Endodermal cell (in vitro differentiated cells): ENCODE measurements at regions not wholly inside any gene's neighbourhood (a gene's known extent, or its start where the extent isn't known, plus 50 kb on each side); places are given as distances from the start of the nearest gene placed in this dataset.

Experiments used
- DNase-seq: peaks from one replicate; pipeline ENCODE4 v3.0.0-alpha.2; 2017
- H3K27ac ChIP-seq: 2 replicates; pipeline ENCODE4 v1.5.1; 2013; ENCODE audit warnings: mild to moderate bottlenecking, low read depth, low read length, moderate library complexity
- H3K27me3 ChIP-seq: 2 replicates; pipeline ENCODE4 v1.6.1; 2013; ENCODE audit warnings: mild to moderate bottlenecking, low read length, moderate library complexity; ENCODE audit not compliant: insufficient read depth, control insufficient read depth, poor library complexity, severe bottlenecking
- H3K36me3 ChIP-seq: 2 replicates; pipeline ENCODE4 v1.7.0; 2013; ENCODE audit warnings: mild to moderate bottlenecking, low read length, moderate library complexity; ENCODE audit not compliant: control insufficient read depth, insufficient read depth
- H3K4me1 ChIP-seq: one replicate; pipeline ENCODE4 v1.7.0; 2013; ENCODE audit warnings: low read length; ENCODE audit not compliant: control insufficient read depth, insufficient read depth
- H3K4me3 ChIP-seq: 2 replicates; pipeline ENCODE4 v1.5.1; 2013; ENCODE audit warnings: mild to moderate bottlenecking, low read length, moderate library complexity
- H3K9ac ChIP-seq: 2 replicates; pipeline ENCODE4 v1.6.1; 2013; ENCODE audit warnings: mild to moderate bottlenecking, low read length, moderate library complexity; ENCODE audit not compliant: poor library complexity, severe bottlenecking; ENCODE audit errors: extremely low read depth
- H3K9me3 ChIP-seq: 2 replicates; pipeline ENCODE4 v1.6.1; 2013; ENCODE audit warnings: mild to moderate bottlenecking, low read length, moderate library complexity; ENCODE audit not compliant: control insufficient read depth
- H3K27ac Mint-ChIP-seq: 2 replicates; pipeline ENCODE4 v1.8.0; 2020; ENCODE audit warnings: mixed read lengths
- H3K27me3 Mint-ChIP-seq: 2 replicates; pipeline ENCODE4 v1.8.0; 2021; ENCODE audit warnings: mild to moderate bottlenecking, mixed read lengths; ENCODE audit not compliant: insufficient read depth
- H3K36me3 Mint-ChIP-seq: 2 replicates; pipeline ENCODE4 v1.8.0; 2020; ENCODE audit warnings: low read depth, mixed read lengths
- H3K4me1 Mint-ChIP-seq: 2 replicates; pipeline ENCODE4 v1.8.0; 2020; ENCODE audit warnings: mixed read lengths
- H3K4me3 Mint-ChIP-seq: 2 replicates; pipeline ENCODE4 v1.8.0; 2020; ENCODE audit warnings: mild to moderate bottlenecking, moderate library complexity, mixed read lengths
- H3K9me3 Mint-ChIP-seq: 2 replicates; pipeline ENCODE4 v1.8.0; 2020; ENCODE audit warnings: mild to moderate bottlenecking, mixed read lengths
- CTCF ChIP-seq: fragments of 200-600 bp; sonication (generic); conservative IDR thresholded peaks from 2 replicates; pipeline ENCODE4 v1.5.0; 2021; ENCODE audit warnings: antibody characterized with exemption, mild to moderate bottlenecking
- WGBS, 2 experiments: methylation state at CpG; one replicate each; pipeline versions ENCODE4 v1.1.5 to v1.1.7; 2013; ENCODE audit warnings: missing lambda C conversion rate in 2 of 2, mixed read lengths in 1 of 2; ENCODE audit not compliant: insufficient coverage in 1 of 2, insufficient read length in 1 of 2; 5-methylcytosine and 5-hydroxymethylcytosine counted together

- Histone ChIP-seq H3K4me1 (no peaks in the 10 kb centered on the region), H3K27me3 (no peaks in the 10 kb centered on the region), H3K27ac (no peak overlapping the region), H3K36me3 (no peaks in the 10 kb centered on the region), H3K4me3 (no peak overlapping the region), H3K9me3 (peaks cover 3% of the 10 kb centered on the region), H3K9ac (no peak overlapping the region)
- DNase-seq = no peak
- peaks cover 7% of the 10 kb centered on the region for H3K9me3 Mint-ChIP-seq
- no peaks in the 10 kb centered on the region for H3K4me1 Mint-ChIP-seq
- no peak overlapping the region for H3K27ac Mint-ChIP-seq
- no peak overlapping the region for H3K4me3 Mint-ChIP-seq
- no peaks in the 10 kb centered on the region for H3K36me3 Mint-ChIP-seq
- no peaks in the 10 kb centered on the region for H3K27me3 Mint-ChIP-seq
- no CpG with 5 or more reads among the region's 1 CpG for WGBS, 2 experiments
- no peak for TF ChIP-seq CTCF
Measured at GRCh38 chr2:144026753-144027152, 493.2 kb downstream of the ZEB2 start.

- Mint-ChIP-seq H3K36me3 (no peaks in the 10 kb centered on the region), H3K27me3 (no peaks in the 10 kb centered on the region), H3K4me3 (no peak overlapping the region), H3K27ac (no peak overlapping the region), H3K4me1 (peaks cover 5% of the 10 kb centered on the region), H3K9me3 (peaks cover 11% of the 10 kb centered on the region)
- H3K4me1 ChIP-seq = no peaks in the 10 kb centered on the region
- no peaks in the 10 kb centered on the region for H3K36me3 ChIP-seq
- TF ChIP-seq CTCF = no peak
- no peak overlapping the region for H3K27ac ChIP-seq
- H3K9me3 ChIP-seq = peaks cover 7% of the 10 kb centered on the region
- DNase-seq = no peak
- H3K9ac ChIP-seq = no peak overlapping the region
- WGBS, 2 experiments = 93 to 96% methylated on average over 4 to 6 of the region's 6 CpGs
- no peak overlapping the region for H3K4me3 ChIP-seq
- no peaks in the 10 kb centered on the region for H3K27me3 ChIP-seq
Measured at GRCh38 chr2:144020047-144020446, 499.9 kb downstream of the ZEB2 start.

GRCh38 chr2:144015655-144016245 lies 504.2 kb downstream of the ZEB2 start:
- WGBS, 2 experiments = 97 to 100% methylated on average over 5 to 6 of the region's 6 CpGs
- no peak for TF ChIP-seq CTCF
- Mint-ChIP-seq H3K4me1 (peaks cover 7% of the 10 kb centered on the region), H3K27ac (no peak overlapping the region), H3K4me3 (no peak overlapping the region), H3K9me3 (no peaks in the 10 kb centered on the region), H3K27me3 (no peaks in the 10 kb centered on the region), H3K36me3 (no peaks in the 10 kb centered on the region)
- Histone ChIP-seq H3K27me3 (no peaks in the 10 kb centered on the region), H3K4me1 (no peaks in the 10 kb centered on the region), H3K36me3 (no peaks in the 10 kb centered on the region), H3K9me3 (no peaks in the 10 kb centered on the region), H3K4me3 (no peak overlapping the region), H3K27ac (no peak overlapping the region), H3K9ac (no peak overlapping the region)
- DNase-seq = no peak
